MM.1S (cell line): ENCODE measurements at regions not wholly inside any gene's neighbourhood (a gene's known extent, or its start where the extent isn't known, plus 50 kb on each side); places are given as distances from the start of the nearest gene placed in this dataset.

Experiments
- DNase-seq: peaks from one replicate; pipeline ENCODE4 v3.0.0-alpha.2; 2015
- H2AFZ ChIP-seq: fragments of 300-600 bp; sonication (generic); 2 replicates; pipeline ENCODE4 v1.6.0; 2016; ENCODE audit warnings: antibody characterized with exemption, low read length
- H3F3A ChIP-seq: fragments of 300-600 bp; sonication (generic); 2 replicates; pipeline ENCODE4 v1.6.1; 2016; ENCODE audit warnings: mild to moderate bottlenecking, antibody characterized with exemption, low read length, moderate library complexity, mixed read lengths; ENCODE audit not compliant: insufficient read depth
- H3K27ac ChIP-seq: fragments of 300-600 bp; sonication (generic); 2 replicates; pipeline ENCODE4 v1.5.1; 2016; ENCODE audit warnings: mild to moderate bottlenecking, low read length
- H3K27me3 ChIP-seq: fragments of 300-600 bp; sonication (generic); replicated peaks from 2 replicates; pipeline ENCODE4 v1.6.0; 2016; ENCODE audit warnings: low read length; ENCODE audit not compliant: insufficient read depth
- H3K36me3 ChIP-seq: fragments of 300-600 bp; sonication (generic); replicated peaks from 2 replicates; pipeline ENCODE4 v1.6.1; 2016; ENCODE audit warnings: mild to moderate bottlenecking, low read length, mixed read lengths; ENCODE audit not compliant: insufficient read depth
- H3K4me1 ChIP-seq: fragments of 300-600 bp; sonication (generic); 2 replicates; pipeline ENCODE4 v1.6.1; 2016; ENCODE audit warnings: low read length, mixed read lengths
- H3K4me2 ChIP-seq: fragments of 300-600 bp; sonication (generic); 2 replicates; pipeline ENCODE4 v1.6.0; 2016; ENCODE audit warnings: low read depth, low read length
- H3K4me3 ChIP-seq: fragments of 300-600 bp; sonication (generic); 2 replicates; pipeline ENCODE4 v1.5.1; 2016; ENCODE audit warnings: low read length, mixed read lengths
- H3K79me2 ChIP-seq: fragments of 300-600 bp; sonication (generic); 2 replicates; pipeline ENCODE4 v1.6.1; 2016; ENCODE audit warnings: mixed run types, low read length, mixed read lengths
- H3K9ac ChIP-seq: fragments of 300-600 bp; sonication (generic); 2 replicates; pipeline ENCODE4 v1.6.1; 2016; ENCODE audit warnings: low read length, mixed read lengths
- H3K9me2 ChIP-seq: fragments of 300-600 bp; sonication (generic); replicated peaks from 2 replicates; pipeline ENCODE4 v1.6.1; 2016; ENCODE audit warnings: mild to moderate bottlenecking, low read length, mixed read lengths; ENCODE audit not compliant: insufficient read depth
- H3K9me3 ChIP-seq: fragments of 300-600 bp; sonication (generic); replicated peaks from 2 replicates; pipeline ENCODE4 v1.6.1; 2016; ENCODE audit warnings: mild to moderate bottlenecking, low read length, mixed read lengths; ENCODE audit not compliant: insufficient read depth
- H4K20me1 ChIP-seq: fragments of 300-600 bp; sonication (generic); 2 replicates; pipeline ENCODE4 v1.6.1; 2016; ENCODE audit warnings: mild to moderate bottlenecking, low read length, moderate library complexity, mixed read lengths; ENCODE audit not compliant: insufficient read depth
- CTCF ChIP-seq: fragments of 300-600 bp; sonication (generic); IDR thresholded peaks from 2 replicates; pipeline ENCODE4 v1.5.1; 2016; ENCODE audit warnings: antibody characterized with exemption, low read length, mixed read lengths
- EZH2 ChIP-seq: fragments of 300-600 bp; sonication (generic); optimal IDR thresholded peaks from 2 replicates; pipeline ENCODE3; 2017; ENCODE audit warnings: low read depth, mild to moderate bottlenecking, antibody characterized with exemption, low read length, mixed read lengths
- EZH2phosphoT487 ChIP-seq: fragments of 300-600 bp; sonication (generic); IDR thresholded peaks from 2 replicates; pipeline ENCODE4 v1.6.1; 2018; ENCODE audit warnings: antibody characterized with exemption, low read length

- H3K36me3 ChIP-seq, result no peaks in the 10 kb centered on the region
- H2AFZ ChIP-seq, result no peak overlapping the region
- H3F3A ChIP-seq, result no peaks in the 10 kb centered on the region
- H4K20me1 ChIP-seq, result no peaks in the 10 kb centered on the region
- H3K79me2 ChIP-seq, result no peaks in the 10 kb centered on the region
- TF ChIP-seq EZH2phosphoT487, result no peak
- TF ChIP-seq CTCF, result no peak
- TF ChIP-seq EZH2, result no peak
- no peak overlapping the region for H3K4me2 ChIP-seq
- no peaks in the 10 kb centered on the region for H3K9me2 ChIP-seq
- H3K4me1 ChIP-seq, result no peaks in the 10 kb centered on the region
- H3K9ac ChIP-seq, result no peak overlapping the region
- no peak overlapping the region for H3K4me3 ChIP-seq
- no peaks in the 10 kb centered on the region for H3K9me3 ChIP-seq
- no peak overlapping the region for H3K27ac ChIP-seq
- DNase-seq, result no peak
- no peaks in the 10 kb centered on the region for H3K27me3 ChIP-seq
Measured at GRCh38 chr5:92879806-92880543, 701.0 kb downstream of the NR2F1-AS1 start.

DNA sequence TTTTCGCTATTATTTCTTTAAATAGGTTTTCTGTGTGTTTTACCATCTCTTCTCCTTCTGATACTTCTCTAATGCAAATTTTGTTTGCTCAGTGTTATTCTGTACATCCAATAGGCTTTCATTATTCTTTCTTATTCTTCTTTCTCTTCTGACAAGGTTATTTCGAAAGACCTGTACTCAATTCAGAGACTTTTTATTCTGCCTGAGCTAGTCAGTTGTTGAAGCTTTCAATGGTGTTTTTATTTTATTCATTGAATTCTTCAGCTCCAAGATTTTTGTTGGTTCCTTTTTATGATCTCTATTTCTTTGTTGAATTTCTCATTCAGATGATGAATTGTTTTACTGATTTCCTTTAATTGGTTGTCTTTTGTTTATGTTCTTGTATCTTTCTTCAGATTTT is 706.2 kb downstream of the NR2F1-AS1 start:
- no peaks in the 10 kb centered on the region for H3F3A ChIP-seq
- no peak overlapping the region for H2AFZ ChIP-seq
- H3K79me2 ChIP-seq, result no peaks in the 10 kb centered on the region
- H3K4me3 ChIP-seq, result no peak overlapping the region
- TF ChIP-seq EZH2 (no peak), CTCF (no peak)
- no peaks in the 10 kb centered on the region for H4K20me1 ChIP-seq
- no peaks in the 10 kb centered on the region for H3K9me2 ChIP-seq
- no peaks in the 10 kb centered on the region for H3K4me1 ChIP-seq
- no peaks in the 10 kb centered on the region for H3K36me3 ChIP-seq
- H3K27ac ChIP-seq, result no peak overlapping the region
- no peaks in the 10 kb centered on the region for H3K9me3 ChIP-seq
- no peaks in the 10 kb centered on the region for H3K27me3 ChIP-seq
- no peak overlapping the region for H3K9ac ChIP-seq
- no peak overlapping the region for H3K4me2 ChIP-seq
- DNase-seq, result no peak

GRCh38 chr5:92868442-92868841 is 712.6 kb downstream of the NR2F1-AS1 start:
- Histone ChIP-seq H3K9ac (no peak overlapping the region), H3K4me3 (no peak overlapping the region), H3F3A (no peaks in the 10 kb centered on the region), H3K27ac (no peak overlapping the region), H3K79me2 (no peaks in the 10 kb centered on the region), H3K4me1 (no peaks in the 10 kb centered on the region), H3K36me3 (no peaks in the 10 kb centered on the region), H4K20me1 (no peaks in the 10 kb centered on the region), H3K9me3 (no peaks in the 10 kb centered on the region), H2AFZ (no peak overlapping the region), H3K9me2 (no peaks in the 10 kb centered on the region), H3K27me3 (no peaks in the 10 kb centered on the region), H3K4me2 (no peak overlapping the region)
- no peak for DNase-seq
- TF ChIP-seq EZH2, result no peak
- no peak for TF ChIP-seq EZH2phosphoT487
- TF ChIP-seq CTCF, result no peak
